HepG2 (cell line): ENCODE measurements at regions not wholly inside any gene's neighbourhood (a gene's known extent, or its start where the extent isn't known, plus 50 kb on each side); places are given as distances from the start of the nearest gene placed in this dataset.

Experiments used
- CCDC6 ChIP-seq: sonication (generic); formaldehyde crosslinking; IDR thresholded peaks from 2 replicates; pipeline ENCODE4 v1.8.1; 2022; ENCODE audit warnings: mild to moderate bottlenecking, missing genetic modification reagents, moderate library complexity
- CEBPB ChIP-seq: IDR thresholded peaks from 2 replicates; pipeline ENCODE4 v1.6.1; 2011; ENCODE audit warnings: low read depth, low read length, improper control_type of control experiment, borderline replicate concordance
- CTCF ChIP-seq: sonication (generic); formaldehyde crosslinking; IDR thresholded peaks from 2 replicates; pipeline ENCODE4 v1.5.0; 2020; ENCODE audit warnings: mild to moderate bottlenecking, missing genetic modification reagents, moderate library complexity
- E2F5 ChIP-seq: sonication (generic); formaldehyde crosslinking; conservative IDR thresholded peaks from 2 replicates; pipeline ENCODE4 v1.4.0; 2020; ENCODE audit warnings: missing genetic modification reagents
- FOSL1 ChIP-seq: sonication (generic); formaldehyde crosslinking; IDR thresholded peaks from 2 replicates; pipeline ENCODE4 v1.9.0; 2021; ENCODE audit warnings: missing genetic modification reagents, borderline replicate concordance
- REST ChIP-seq, 2 experiments: IDR thresholded peaks; 2 replicates each; pipeline ENCODE4 v1.6.1; 2011 to 2012; ENCODE audit warnings: low read length in 2 of 2, borderline replicate concordance in 1 of 2, low read depth in 1 of 2, mild to moderate bottlenecking in 1 of 2, moderate library complexity in 1 of 2
- ZNF180 ChIP-seq: sonication (generic); formaldehyde crosslinking; IDR thresholded peaks from 2 replicates; pipeline ENCODE4 v1.4.0; 2020; ENCODE audit warnings: low read depth, missing genetic modification reagents, borderline replicate concordance

- TF ChIP-seq CEBPB (no peak), CTCF (CRISPR knock-in tag) (no peak), CCDC6 (CRISPR knock-in tag) (no peak), E2F5 (CRISPR knock-in tag) (no peak), ZNF180 (CRISPR knock-in tag) (no peak), REST (IDR thresholded peaks at IDR 0.05; ENCODE audit: borderline replicate concordance in 1 of 2, low read depth in 1 of 2, low read length in 2 of 2) (no peak), FOSL1 (no peak)
Observed at GRCh38 chr4:130338851-130339250, 1242.9 kb downstream of the C4orf33 start.
